SIG-M5 treated with dmso at 0.1 percent for 504 hours (cell line): ENCODE measurements at regions not wholly inside any gene's neighbourhood (a gene's known extent, or its start where the extent isn't known, plus 50 kb on each side); places are given as distances from the start of the nearest gene placed in this dataset.

Experiments used
- DNase-seq: peaks from one replicate; lab custom pipeline; 2025; ENCODE audit not compliant: unreplicated experiment; lab: John Stamatoyannopoulos, UW

- no peak for DNase-seq
These were observed 73.1 kb upstream of the FMN2 start for GRCh38 chr1:240018617-240019016.

- DNase-seq = no peak
These were observed 72.2 kb upstream of the FMN2 start for GRCh38 chr1:240019524-240019923.

- DNase-seq = no peak
These were observed 70.8 kb upstream of the FMN2 start for GRCh38 chr1:240020871-240021270.

DNA sequence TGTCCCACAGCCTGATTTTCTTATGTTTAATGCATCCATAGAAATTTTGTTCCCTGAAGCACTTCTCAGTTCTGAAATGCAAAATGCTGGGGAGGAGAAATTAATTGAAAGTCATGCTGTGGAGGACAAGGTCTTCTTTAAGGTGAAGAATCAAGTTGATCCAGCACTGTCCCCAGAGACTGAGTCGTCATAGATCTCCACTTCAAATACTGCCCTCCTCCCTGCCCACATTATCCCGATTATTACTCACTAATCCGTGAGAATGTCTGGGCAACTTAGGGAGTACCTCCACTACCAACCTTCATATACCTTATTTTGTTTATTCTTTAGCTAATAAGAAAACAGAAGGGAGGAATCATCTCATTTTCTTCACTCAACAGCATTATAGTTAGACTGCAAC is 70.0 kb upstream of the FMN2 start:
- DNase-seq = no peak

DNA sequence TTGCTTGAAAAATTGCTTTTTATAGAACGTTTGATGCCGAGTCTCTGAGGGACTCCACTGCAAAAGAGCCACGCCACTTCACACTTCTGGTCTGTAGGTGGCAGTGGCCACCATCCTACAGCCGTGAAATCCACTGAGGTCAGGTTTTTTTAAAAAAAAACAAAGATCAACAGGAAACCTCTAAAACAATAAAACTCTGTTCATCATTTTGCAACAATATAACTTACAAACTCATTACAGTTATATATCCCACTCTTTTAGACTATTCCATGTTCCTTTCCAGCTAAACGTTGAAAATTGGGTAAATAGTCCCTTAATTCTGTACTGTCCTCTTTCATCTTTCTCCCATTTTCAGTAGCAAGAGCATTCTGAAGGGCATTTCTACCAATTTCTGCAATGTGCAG is 64.6 kb upstream of the FMN2 start:
- peak; percentile 33 for DNase-seq

GRCh38 chr1:240029418-240029817 is 62.3 kb upstream of the FMN2 start:
- no peak for DNase-seq

DNA sequence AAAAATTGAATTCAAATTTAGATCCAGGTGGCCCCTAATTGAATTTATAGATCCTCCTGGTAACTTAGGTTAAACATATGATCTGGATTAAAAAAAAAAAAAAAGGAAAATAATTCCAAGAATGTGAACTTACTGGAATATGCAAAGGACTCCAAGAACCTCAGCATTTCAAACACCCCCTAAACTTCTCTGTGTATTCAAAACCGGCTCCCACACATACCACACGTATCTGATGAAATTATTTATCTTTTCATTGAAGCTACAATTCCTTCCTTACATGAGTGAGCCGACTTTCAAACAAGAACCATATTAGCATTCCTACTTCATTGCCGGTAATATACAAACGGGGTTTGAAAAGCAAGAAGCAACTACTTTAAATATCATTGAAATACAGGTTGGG is 61.4 kb upstream of the FMN2 start:
- DNase-seq = no peak

DNA sequence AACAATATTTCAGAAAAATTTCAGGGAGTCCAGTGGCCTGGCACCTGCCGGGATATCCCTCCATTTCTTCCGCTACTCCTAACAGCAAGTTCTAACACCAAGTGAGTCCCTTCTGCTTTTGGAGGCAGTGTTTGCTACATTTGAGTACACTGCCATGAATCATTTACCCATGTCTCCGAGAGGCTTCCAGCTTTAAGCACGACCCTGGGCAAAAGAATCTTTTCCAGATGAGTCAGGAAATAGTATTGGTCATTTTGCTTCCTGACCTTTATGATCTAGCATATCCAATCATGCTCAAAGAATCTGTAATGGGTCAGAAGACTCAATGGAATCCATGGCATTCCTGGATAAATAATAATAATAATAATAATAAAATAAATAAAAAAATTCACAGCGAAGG is 60.7 kb upstream of the FMN2 start:
- DNase-seq = no peak

DNA sequence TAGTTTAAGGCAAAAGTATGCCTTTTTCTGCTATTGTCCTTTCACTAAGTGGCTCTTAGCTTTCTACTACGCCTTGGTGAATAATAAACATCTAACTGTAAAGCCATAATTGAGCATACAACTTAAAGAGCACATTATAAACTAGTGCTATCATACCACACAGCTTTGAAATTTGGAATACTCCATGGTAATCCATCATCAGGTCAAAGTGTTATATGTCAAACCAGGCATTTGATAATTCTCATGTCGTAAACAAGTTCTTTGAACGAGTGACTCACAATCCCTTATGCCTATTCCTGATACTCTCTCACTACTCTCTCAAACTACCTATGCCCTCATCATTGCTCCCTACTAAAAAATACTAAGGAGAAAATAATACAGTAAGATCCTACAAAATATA is 60.3 kb upstream of the FMN2 start:
- no peak for DNase-seq

- DNase-seq = no peak
These were observed 58.3 kb upstream of the FMN2 start for GRCh38 chr1:240033406-240033805.

- no peak for DNase-seq
These were observed 55.2 kb upstream of the FMN2 start for GRCh38 chr1:240036526-240036925.
